Prostate gland (tissue), 2 donors: ENCODE measurements at regions not wholly inside any gene's neighbourhood (a gene's known extent, or its start where the extent isn't known, plus 50 kb on each side); places are given as distances from the start of the nearest gene placed in this dataset.

Experiments
- DNase-seq: peaks from one replicate; pipeline ENCODE4 v3.0.0-alpha.2; 2019; ENCODE audit warnings: low spot score
- H3K27ac ChIP-seq, 2 donors: fragments of 200-600 bp; sonication (generic); 2 replicates each; pipeline ENCODE4 v1.5.1; 2017 to 2019
- H3K27me3 ChIP-seq: fragments of 200-600 bp; sonication (generic); replicated peaks from 2 replicates; pipeline ENCODE4 v1.5.1; 2019; ENCODE audit not compliant: insufficient read depth
- H3K36me3 ChIP-seq, 2 donors: fragments of 200-600 bp; sonication (generic); 1 replicate in 1 of 2; 2 replicates in 1 of 2; pipeline versions ENCODE4 v1.5.1 to v1.8.1; 2017 to 2019
- H3K4me1 ChIP-seq: fragments of 200-600 bp; sonication (generic); replicated peaks from 2 replicates; pipeline ENCODE4 v1.5.1; 2019
- H3K4me3 ChIP-seq, 2 donors: fragments of 200-600 bp; sonication (generic); 2 replicates each; pipeline ENCODE4 v1.5.1; 2017 to 2019
- H3K9me3 ChIP-seq: fragments of 200-600 bp; sonication (generic); 2 replicates; pipeline ENCODE4 v1.5.1; 2017
- POLR2A ChIP-seq: fragments of 450-650 bp; IDR thresholded peaks from one replicate; pipeline ENCODE4 v1.6.1; 2016; ENCODE audit warnings: antibody characterized with exemption, mild to moderate bottlenecking
- POLR2AphosphoS5 ChIP-seq: sonication (generic); formaldehyde crosslinking; IDR thresholded peaks from one replicate; pipeline ENCODE4 v1.6.1; 2017; ENCODE audit warnings: antibody characterized with exemption
- WGBS: methylation state at CpG from one replicate; pipeline ENCODE4 v1.1.5; 2018; 5-methylcytosine and 5-hydroxymethylcytosine counted together
- intact Hi-C: fragments of 100-400 bp; cut with DNase I; formaldehyde crosslinking; loops from one replicate; pipeline ENCODE4 v1.14.2; 2022
- TF ChIP-seq, protein P1 (sequence below), 4 experiments: fragments of 200-600 bp in 2 of 4; fragments of 450-650 bp in 2 of 4; sonication (generic) in 2 of 4; IDR thresholded peaks; 1 replicate in 3 of 4; 2 replicates in 1 of 4; pipeline ENCODE4 v1.5.1; 2016 to 2019; ENCODE audit warnings: antibody characterized with exemption in 4 of 4, mild to moderate bottlenecking in 2 of 4, moderate library complexity in 2 of 4

GRCh38 chr3:68004091-68004490 is 349.7 kb upstream of the SUCLG2 start:
- Histone ChIP-seq H3K4me3 (no peak overlapping the region), H3K27me3 (no peaks in the 10 kb centered on the region), H3K4me1 (no peaks in the 10 kb centered on the region), H3K9me3 (no peaks in the 10 kb centered on the region), H3K36me3 (no peaks in the 10 kb centered on the region), H3K27ac (no peak overlapping the region)
- intact Hi-C loops = no loop called here
- TF ChIP-seq POLR2A = no peak
- TF ChIP-seq POLR2AphosphoS5 = no peak
- TF ChIP-seq, protein P1, sequence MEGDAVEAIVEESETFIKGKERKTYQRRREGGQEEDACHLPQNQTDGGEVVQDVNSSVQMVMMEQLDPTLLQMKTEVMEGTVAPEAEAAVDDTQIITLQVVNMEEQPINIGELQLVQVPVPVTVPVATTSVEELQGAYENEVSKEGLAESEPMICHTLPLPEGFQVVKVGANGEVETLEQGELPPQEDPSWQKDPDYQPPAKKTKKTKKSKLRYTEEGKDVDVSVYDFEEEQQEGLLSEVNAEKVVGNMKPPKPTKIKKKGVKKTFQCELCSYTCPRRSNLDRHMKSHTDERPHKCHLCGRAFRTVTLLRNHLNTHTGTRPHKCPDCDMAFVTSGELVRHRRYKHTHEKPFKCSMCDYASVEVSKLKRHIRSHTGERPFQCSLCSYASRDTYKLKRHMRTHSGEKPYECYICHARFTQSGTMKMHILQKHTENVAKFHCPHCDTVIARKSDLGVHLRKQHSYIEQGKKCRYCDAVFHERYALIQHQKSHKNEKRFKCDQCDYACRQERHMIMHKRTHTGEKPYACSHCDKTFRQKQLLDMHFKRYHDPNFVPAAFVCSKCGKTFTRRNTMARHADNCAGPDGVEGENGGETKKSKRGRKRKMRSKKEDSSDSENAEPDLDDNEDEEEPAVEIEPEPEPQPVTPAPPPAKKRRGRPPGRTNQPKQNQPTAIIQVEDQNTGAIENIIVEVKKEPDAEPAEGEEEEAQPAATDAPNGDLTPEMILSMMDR (IDR thresholded peaks at IDR 0.05) = no peak
- WGBS = 24% methylated on average over 7 of the region's 7 CpGs
- DNase-seq = no peak

GRCh38 chr3:67998281-67998680 is 343.9 kb upstream of the SUCLG2 start:
- TF ChIP-seq, protein P1 (IDR thresholded peaks at IDR 0.05) = no peak
- TF ChIP-seq POLR2AphosphoS5 (no peak), POLR2A (no peak)
- WGBS = 42% methylated on average over 1 of the region's 1 CpG
- no peaks in the 10 kb centered on the region for H3K27me3 ChIP-seq
- no peak for DNase-seq
- H3K4me3 ChIP-seq = no peak overlapping the region
- H3K27ac ChIP-seq = no peak overlapping the region
- H3K4me1 ChIP-seq = no peaks in the 10 kb centered on the region
- intact Hi-C loops = no loop called here
- H3K9me3 ChIP-seq = no peaks in the 10 kb centered on the region
- H3K36me3 ChIP-seq = no peaks in the 10 kb centered on the region

DNA sequence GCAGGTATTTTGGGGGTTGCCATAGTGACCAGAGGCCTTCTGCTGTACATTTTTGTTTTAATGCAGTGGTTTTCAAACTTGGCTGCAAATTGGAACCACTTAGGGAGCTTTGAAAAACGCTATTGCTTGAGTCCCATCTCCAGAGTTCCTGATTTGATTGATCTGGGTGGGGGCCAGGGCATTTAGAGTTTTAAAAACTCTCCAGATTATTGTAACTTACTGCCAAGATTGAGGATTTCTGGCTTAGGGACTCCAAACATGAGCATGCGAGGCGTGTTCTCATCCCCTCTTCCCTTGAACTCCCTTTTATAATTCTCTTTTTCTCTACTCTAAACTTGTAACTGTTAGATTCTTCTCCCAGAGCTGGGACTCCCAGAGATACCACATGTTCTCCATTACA is 340.8 kb upstream of the SUCLG2 start:
- TF ChIP-seq POLR2A = no peak
- TF ChIP-seq, protein P1 (IDR thresholded peaks at IDR 0.05) = no peak
- TF ChIP-seq POLR2AphosphoS5 = no peak
- DNase-seq = no peak
- Histone ChIP-seq H3K36me3 (no peaks in the 10 kb centered on the region), H3K27ac (no peak overlapping the region), H3K4me3 (no peak overlapping the region), H3K9me3 (no peaks in the 10 kb centered on the region), H3K27me3 (no peaks in the 10 kb centered on the region), H3K4me1 (no peaks in the 10 kb centered on the region)
- intact Hi-C loops = no loop called here
- 45% methylated on average over 3 of the region's 3 CpGs for WGBS

GRCh38 chr3:67986706-67987105 is 332.3 kb upstream of the SUCLG2 start:
- no peaks in the 10 kb centered on the region for H3K9me3 ChIP-seq
- H3K4me1 ChIP-seq = no peaks in the 10 kb centered on the region
- intact Hi-C loops = no loop called here
- no peak for DNase-seq
- no peak overlapping the region for H3K27ac ChIP-seq
- H3K36me3 ChIP-seq = no peaks in the 10 kb centered on the region
- H3K27me3 ChIP-seq = no peaks in the 10 kb centered on the region
- WGBS = 85% methylated on average over 4 of the region's 4 CpGs
- TF ChIP-seq POLR2A (no peak), POLR2AphosphoS5 (no peak)
- TF ChIP-seq, protein P1 (IDR thresholded peaks at IDR 0.05) = no peak
- no peak overlapping the region for H3K4me3 ChIP-seq

- H3K36me3 ChIP-seq = no peaks in the 10 kb centered on the region
- no peaks in the 10 kb centered on the region for H3K4me1 ChIP-seq
- 47% methylated on average over 3 of the region's 3 CpGs for WGBS
- intact Hi-C loops = no loop called here
- no peak for DNase-seq
- no peak overlapping the region for H3K4me3 ChIP-seq
- H3K27ac ChIP-seq = no peak overlapping the region
- no peaks in the 10 kb centered on the region for H3K9me3 ChIP-seq
- TF ChIP-seq, protein P1 (IDR thresholded peaks at IDR 0.05) = no peak
- no peak for TF ChIP-seq POLR2A
- TF ChIP-seq POLR2AphosphoS5 = no peak
- H3K27me3 ChIP-seq = no peaks in the 10 kb centered on the region
Measured at GRCh38 chr3:67983166-67983565, 328.8 kb upstream of the SUCLG2 start.
